Activated effector memory CD4-positive, alpha-beta T cell treated with Interleukin-2 at 50 U/mL for 16 hours (primary cell): ENCODE measurements at regions not wholly inside any gene's neighbourhood (a gene's known extent, or its start where the extent isn't known, plus 50 kb on each side); places are given as distances from the start of the nearest gene placed in this dataset.
"Not testable (repeated sequence)": the region's sequence is repeated elsewhere in the genome, so short reads cannot be mapped to it uniquely, and the experiment has no call there.

Experiments used
- DNase-seq: peaks from one replicate; pipeline ENCODE4 v3.0.0-alpha.2; 2020

DNA sequence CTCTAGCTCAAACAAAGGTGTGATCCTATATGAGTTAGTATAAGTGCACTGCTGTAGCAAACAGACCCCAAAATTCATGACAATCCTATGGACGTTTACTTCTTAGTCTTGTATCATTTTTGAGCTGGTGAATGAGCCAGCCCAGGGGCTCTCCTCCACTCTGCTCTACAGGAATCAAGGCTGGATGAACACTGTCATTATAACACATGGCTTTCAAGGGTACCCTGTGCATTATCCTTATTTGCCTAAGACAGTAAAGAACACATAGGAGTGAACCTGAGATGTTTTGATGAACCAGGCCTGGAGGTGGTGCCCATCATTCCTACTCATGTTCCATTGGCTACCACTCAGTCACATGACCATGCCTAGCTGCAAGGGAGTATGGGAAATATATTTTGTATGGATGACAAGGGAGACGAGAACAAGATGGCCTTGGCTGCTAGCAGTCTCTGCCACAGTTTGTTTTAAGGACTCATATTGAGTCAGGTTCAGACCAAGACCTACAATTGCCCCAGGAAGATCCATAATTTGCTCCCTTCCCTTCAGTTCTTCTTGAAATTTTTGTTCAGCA is 107.4 kb upstream of the HES1 start:
- DNase-seq: no peak

DNA sequence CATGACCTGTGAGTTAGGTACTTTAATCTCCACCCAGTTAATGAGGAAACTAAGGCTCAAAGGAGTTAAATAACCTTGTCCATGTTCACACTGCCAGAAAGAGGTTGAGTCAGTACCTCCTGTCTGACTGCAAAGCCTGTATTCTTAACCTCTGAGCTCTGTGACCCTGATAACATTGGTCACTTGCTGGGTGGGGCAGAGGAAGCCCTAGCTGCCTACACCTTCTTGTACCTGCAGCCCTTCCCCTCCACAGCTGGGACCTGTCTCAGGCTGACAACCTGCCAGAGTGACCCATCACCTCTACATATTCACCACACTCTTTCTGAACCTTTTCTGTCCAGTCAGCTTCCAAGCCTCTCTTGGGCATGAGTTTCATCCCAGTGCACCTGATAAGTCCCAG is 106.1 kb upstream of the HES1 start:
- DNase-seq: no peak

DNA sequence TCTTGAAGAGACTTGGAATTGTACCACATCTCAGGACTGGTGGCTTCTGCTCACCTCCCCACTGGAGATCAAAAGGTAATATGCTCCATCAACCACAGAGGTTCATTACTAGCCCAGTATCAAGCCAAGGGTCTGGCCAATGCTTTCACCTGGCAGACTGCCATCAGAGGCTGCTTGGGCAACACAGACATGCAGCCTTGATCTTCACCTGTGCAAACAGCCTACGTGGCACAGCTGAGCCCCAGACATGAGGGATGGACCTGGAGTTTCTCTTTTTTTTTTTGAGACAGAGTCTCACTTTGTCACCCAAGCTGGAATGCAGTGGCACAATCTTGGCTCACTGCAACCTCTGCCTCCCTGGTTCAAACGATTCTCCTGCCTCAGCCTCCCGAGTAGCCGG is 105.6 kb upstream of the HES1 start:
- no peak for DNase-seq

DNA sequence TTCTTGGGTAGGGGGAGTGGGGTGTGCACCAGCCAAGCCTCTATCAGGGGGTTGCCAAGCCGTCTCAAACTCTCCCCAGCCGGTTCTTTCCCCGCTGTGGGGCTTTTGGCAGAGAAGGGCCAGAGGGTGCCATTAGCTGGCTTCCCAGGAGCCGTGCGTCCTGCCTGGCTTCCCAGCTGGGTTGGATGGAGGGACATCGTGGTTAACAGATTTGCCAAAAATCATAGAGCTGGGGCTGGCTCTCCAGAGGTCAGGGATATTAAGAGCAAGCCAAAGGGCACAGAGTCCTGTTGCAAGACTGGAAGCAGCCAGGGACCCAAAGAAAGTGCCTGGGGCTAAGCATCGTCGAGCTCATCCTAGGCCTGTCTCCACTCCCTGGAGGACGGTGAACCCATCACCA is 104.6 kb upstream of the HES1 start:
- no peak for DNase-seq

DNA sequence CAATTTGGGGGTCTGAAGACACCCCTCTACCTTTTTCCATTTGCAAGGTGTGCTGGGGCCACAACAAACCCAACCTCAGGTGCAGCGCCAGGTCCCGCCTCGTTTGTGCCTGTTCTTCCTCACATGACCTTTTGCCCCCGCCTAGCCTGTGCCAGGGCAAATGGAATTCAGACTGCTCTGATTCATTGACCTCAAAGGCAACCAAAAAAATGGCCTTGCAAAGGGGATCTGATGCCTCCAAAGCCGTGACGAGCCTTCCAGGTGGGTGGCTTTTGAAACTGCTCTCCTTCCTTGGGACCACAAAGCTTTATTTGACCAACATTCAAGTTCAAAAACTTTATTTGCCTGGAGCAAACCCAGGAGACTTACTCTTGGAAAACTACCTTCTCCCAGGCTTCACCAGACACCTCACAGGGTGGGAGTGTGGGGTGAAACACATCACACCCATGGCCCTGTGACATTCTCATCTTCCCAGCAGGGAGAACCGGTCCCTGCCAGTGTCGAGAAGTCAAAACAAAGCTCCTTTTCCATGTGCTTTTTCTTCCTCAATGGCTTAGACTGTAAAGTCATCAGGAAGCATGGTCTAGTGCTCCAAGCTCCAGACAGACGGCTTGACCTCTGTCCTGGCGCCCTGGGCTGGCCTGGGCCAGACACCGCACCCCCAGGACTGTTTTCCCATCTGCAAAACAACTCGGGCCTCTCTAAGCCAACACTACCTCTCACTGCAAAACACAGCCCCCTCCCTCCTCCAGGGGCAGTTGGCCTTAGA is 103.9 kb upstream of the HES1 start:
- no peak for DNase-seq

DNA sequence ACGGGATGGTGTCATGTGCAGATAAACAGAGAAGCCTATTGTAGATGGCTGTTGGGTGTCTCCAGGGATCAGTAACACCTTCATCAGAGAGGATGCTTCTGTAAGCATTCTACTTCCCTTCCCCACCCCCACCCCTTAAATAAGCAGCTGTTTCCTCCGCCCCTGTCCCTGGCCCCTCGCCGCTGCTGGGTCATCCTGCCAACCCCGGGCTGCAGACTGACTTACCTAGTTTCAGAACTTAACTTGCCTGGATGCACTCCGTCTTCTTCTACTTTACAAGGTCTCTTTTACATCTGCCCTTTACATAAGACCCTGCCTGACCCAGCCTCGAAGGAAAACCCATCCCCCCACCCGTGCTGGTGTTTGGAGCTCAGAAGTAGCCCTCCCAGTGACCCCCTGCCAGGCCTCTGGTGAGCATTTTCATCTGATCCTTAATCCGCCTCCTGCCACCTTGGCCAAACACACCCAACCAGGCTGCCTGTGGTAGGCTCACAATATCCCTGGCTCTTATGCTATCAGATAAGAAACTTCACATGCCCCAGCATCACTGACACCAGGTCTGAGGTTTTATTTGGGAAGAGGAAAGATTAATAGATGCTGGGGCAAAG is 103.0 kb upstream of the HES1 start:
- DNase-seq: no peak

DNA sequence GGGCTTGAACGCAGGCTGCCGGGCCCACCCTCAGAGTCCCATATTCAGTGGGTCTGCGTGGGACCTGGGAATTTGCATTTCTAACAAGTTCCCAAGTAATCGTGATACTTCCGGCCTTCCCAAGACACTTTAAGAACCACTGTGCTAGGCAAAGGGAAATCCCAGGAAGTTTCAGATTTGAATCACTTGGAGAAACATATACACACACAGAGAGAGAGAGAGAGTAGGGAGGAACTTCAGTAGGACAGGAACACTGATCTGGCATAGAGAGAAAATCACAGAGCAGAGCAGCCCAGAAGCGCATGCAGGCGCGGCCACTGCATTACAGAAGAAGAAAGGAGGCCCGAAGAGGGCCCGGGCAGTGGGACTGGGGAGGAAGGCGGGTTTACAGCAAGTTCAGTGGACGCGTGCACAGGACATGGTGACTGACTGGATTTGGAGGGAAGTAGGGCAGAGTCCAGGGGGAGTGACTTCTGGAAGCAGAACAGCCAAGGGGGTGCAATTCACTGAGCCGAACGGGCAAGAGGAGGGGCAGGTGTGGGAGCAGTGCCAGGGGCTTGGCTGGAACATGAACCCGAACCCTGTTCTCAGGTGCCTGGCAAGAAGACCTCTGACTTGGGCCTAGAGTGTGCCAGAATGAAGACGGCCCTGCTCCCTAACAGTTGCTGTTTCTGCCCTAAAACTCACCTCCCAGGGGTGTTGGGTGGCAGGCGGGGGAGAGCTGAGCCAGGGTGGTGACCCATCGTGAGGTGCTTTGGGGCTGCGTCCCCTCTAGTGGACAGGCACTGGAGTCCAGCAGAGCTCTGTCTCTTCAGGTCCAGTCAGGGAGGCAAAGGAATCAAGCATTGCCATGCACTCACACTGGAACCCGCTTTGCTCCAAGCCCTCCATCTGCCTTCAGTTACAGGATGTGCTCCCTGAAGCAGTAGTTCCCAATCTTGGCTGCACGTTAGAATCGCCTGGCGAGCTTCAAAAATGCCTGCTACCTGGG is 101.3 kb upstream of the HES1 start:
- no peak for DNase-seq

DNA sequence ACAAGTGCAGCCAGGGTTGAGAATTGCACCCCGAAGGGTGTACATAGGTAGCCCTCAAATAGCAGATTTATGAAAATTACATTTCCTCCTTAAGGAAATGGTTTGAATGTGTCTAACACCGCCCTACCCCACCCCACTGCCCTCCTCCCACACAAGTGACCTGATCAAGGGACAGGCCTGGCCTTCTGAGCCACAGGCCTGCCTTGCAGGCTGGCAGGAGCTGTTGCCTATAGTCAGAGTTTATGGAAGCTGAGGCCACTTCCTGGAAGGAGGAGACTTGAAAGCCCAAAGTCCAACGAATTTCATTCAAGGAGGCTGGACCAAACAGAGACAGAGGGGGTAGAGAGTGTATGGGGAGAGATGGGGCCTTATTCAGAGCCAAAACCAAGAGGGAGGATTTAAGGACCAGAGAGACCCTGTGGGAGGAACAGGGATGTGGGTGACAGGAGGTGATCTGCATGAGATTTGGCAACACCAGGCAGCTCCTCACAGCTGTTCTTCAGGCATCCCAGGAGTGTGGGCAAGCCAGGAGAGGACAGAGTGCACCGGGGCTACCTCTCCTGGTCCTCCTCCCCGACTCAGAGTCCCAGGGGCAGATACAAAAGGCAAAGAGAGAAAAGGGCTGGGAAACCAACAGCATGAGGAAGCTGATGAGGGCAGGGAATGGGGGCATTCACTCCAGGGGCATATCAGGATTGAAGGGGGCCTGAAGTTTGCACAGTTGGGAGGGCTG is 100.4 kb upstream of the HES1 start:
- DNase-seq: no peak

DNA sequence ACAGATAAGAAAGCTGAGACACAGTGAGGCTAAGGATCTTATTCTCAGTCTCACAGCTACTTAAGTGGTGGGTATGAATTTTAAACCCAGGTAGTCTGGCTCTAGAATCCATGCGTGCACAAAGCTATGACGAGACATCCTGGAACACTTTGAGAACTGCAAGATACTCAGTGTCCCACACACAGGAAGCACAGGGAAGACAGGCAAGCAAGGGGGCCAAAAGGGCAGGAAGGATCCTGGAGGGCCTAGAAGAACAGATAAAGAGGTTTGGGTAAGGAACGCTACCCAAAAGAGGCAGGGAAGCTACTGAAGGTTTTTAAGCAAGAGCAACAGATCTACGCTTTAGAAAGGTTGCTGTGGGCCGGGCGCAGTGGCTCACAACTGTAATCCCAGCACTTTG is 99.1 kb upstream of the HES1 start:
- no peak for DNase-seq

DNA sequence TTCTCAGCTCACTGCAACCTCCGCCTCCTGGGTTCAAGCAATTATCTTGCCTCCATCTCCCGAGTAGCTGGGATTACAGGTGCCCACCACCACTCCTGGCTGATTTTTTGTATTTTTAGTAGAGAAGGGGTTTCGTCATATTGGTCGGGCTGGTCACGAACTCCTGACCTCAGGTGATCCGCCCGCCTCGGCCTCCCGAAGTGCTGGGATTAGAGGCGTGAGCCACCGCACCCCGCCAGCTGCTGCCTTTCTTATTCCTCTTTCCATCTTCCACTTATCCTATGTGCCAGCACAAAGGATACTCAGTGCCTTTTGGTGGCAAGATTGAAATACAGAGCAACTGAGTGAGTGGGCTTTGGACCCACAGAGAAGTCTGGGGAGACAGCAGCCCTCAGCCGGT is 97.6 kb upstream of the HES1 start:
- not testable (repeated sequence) for DNase-seq

DNA sequence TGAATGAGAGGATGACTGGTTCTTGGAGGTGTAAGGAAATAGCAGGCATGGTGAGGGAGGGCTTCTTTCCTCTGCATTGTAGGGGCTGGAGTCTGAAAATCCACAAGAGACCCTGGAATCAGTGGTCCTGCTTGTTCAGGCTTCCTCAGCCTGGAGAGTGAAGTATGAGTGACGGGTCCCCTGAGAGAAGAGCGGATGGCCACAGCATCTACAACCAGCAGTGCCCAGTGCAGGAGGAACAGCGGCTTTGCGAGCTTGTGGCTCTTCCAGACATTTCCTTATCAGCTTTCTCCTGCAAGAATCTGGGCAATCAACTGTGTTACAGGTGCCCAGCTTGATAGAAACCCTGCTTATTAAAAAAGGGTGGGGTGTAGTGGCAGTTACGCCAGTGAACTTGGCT is 97.0 kb upstream of the HES1 start:
- DNase-seq: no peak

DNA sequence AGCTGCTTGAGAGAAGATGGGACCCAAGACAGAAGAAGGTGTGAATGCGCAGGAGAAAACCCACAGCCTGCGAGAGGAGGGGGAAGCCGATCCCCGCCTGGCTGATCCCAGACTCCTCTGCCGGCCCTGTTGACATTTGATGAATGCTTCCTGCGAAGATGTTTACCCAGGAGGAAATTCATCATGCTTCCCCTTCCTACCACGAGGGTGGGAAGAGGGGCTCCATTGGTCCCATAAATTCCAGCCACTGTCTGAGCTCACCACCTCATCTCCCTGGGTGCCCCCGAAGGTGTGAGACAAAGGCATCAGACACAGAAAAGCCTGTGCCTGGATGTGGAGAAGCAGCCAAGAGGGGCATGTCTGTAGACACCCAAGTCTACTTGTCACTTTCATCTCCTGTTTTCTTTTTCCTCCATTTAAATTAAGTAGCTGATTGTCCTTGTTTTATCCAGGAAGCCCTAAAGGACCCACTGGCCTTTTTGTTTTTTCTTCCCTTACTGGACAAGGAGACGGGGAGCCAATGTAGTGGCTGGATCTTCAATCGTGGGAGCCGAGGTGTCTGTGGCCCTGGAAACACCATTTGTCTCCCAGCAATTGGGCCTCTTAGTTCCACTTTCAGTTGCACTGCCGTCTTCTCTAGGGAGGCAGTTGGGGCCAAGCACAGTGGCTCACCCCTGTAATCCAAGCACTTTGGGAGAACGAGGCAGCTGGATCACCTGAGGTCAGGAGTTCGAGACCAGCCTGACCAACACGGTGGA is 95.3 kb upstream of the HES1 start:
- no peak for DNase-seq

DNA sequence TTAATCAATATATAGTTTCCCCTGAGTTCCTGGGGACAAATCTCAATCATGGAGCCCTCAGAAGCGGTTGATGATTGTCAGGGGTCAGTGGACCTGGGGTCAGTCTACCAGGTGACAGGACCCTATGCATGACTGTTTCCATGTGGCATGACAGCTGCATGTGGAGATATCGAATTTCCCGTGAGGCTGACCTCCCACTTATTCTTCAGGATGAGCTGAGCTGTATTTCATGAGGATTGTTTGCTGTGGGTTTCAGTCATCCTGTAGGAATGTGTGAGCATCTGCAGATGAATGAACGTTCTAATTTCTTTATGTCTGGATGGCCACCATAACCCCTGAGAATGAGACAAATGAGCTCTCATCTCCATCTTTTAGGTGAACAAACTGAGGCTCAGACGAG is 93.0 kb upstream of the HES1 start:
- no peak for DNase-seq

DNA sequence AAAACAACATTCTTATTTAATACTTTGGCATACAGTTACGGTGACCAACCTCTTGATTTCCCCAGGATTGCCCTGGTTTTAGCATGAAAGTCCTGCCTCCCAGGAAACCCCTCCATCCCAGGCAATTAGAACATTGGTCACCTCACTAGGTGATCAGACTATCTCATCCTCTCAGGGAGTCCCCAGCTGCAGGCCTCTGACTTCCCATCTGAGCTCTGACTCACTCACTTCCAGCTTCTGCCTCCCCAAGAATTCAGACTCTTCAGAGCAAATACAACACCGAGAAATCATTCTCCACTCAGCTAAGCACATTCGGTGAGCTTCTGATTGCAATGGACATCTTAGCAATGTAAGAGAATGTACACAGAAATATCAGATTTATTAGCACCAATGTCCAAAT is 92.4 kb upstream of the HES1 start:
- DNase-seq: no peak

DNA sequence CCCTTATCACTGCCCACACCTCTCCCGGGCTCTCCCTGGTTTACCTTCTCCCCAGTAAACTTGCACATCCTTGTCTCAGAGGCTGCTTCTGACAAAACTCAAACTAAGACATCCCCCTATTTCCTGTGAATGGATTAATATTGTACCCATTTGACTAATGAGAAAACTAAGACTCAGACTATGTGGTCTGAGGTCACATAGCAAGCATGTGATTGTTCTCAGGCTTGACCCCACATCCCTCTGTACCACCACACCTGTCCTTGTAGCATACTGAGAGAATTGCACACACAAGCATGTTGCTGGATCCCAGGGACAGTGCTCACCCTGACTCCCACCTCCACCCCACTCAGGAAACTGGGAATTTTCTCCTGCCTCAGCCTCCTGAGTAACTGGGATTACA is 90.7 kb upstream of the HES1 start:
- DNase-seq: no peak

DNA sequence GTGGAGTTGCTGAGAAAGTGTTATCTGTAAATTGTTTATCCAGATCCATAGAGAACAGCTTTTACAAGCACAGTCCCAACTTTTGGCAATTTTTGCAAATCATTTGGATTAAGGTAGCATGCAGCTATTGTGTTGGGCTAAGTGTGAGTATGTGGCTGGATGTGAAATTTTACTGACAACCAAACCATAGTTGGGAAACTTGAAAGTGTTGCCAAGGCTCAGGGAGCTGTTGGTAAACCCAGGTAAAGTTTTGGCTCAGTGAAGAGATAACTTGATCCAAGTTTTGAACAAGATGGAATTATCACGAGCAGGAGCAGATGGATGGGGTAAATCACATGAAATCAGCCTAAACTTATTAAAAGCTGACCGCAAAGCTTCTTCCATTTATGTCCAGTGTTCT is 90.0 kb upstream of the HES1 start:
- DNase-seq: no peak

DNA sequence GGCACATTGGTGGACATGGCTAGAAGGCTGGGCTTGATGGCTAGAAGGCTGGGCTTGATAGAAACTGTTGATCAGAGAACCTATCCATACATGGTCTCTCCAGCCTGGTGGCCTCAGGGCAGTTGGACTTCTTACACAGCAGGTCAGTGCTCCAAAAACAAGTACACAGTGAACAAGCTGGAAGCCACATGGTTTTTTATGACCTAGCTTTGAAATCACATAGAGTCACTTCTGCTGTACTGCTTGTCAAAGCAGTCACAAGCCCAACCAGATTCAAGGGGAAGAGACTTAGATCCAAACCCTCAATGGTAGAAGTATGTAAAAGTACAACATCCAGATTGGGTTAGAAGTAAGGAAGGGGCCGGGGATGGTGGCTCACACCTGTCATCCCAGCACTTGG is 89.4 kb upstream of the HES1 start:
- no peak for DNase-seq

DNA sequence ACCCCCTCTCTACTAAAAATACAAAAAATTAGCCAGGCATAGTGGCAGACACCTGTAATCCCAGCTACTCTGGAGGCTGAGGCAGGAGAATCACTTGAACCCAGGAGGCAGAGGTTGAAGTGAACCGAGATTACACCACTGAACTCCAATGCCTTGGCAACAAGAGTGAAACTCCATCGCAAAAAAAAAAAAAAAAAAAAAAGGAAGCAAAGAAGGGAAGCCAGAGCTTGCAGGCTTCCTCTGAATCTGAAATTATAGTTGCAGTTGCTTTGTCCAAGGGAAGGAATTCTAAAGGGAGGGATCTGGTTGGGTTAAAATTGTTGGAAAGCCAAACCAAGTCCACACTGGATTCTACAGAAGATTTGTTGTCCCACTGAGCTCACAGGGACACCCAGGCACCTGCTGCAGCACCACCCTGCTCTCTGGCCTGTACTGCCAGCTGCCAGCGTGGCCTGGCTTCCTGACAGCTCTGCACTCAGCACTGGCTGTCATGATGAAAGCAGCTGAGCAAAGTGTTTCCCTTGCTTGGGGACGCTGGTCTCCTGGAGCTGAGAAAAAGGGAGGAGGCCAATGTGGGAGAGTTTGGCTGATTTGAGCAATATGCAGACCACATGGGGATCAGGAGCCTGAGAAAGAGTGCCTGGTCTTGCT is 88.8 kb upstream of the HES1 start:
- DNase-seq: no peak

DNA sequence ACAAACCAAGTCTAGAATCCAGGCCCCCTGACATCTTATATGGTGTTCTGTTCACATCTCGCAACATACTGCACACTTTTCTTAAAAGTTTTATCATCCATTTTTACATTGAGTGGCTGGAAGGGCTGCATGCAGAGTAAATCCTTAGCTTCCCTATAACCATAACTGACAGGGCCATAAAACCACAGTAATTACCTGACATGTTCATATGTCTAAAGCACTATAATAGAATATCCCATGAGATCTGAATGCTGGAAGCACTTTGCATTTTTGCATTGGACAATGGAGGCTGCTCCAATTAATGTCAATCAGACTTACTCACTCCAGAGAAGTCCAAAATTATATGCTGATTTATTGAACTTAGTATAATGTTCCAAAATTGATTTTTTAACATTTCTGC is 86.6 kb upstream of the HES1 start:
- no peak for DNase-seq

DNA sequence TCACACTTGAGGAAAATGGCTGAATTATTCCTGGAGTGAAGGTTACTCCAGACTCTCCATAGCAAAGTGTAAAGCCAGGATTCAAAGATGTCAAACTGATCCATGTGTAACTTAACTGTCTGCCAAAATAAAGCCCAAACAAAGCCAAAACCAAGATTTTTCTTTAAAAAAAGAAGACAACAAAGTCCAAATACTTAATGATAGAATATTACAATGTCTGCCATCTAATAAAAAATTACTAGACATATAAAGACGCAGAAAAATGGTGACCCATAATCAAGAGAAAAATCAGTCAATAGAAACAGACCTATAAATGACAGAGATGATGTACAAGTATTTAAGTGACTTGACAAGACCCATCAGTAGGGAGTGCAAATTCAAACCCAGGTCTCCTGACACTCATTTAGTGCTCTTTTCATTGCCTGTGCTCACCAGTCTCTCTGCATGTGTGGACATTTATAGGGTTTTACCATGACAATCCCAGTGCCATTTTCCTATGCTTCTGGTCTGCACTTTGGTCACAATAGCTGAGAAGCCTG is 85.1 kb upstream of the HES1 start:
- DNase-seq: no peak
